SK-N-MC (cell line): ENCODE measurements at regions not wholly inside any gene's neighbourhood (a gene's known extent, or its start where the extent isn't known, plus 50 kb on each side); places are given as distances from the start of the nearest gene placed in this dataset.

Experiments
- EZH2 ChIP-seq: fragments of 200-600 bp; sonication (generic); IDR thresholded peaks from one replicate; pipeline ENCODE4 v1.6.1; 2017; ENCODE audit warnings: antibody characterized with exemption
- FOXP2 ChIP-seq: optimal IDR thresholded peaks from 2 replicates; pipeline ENCODE3; 2011; ENCODE audit warnings: mild to moderate bottlenecking, moderate library complexity; ENCODE audit not compliant: insufficient read depth; ENCODE audit errors: extremely low read length, control extremely low read depth
- POLR2AphosphoS5 ChIP-seq: IDR thresholded peaks from 2 replicates; pipeline ENCODE4 v1.6.1; 2012; ENCODE audit warnings: mild to moderate bottlenecking, low read depth, low read length, borderline replicate concordance

GRCh38 chr7:50199824-50200223 lies 104.7 kb upstream of the IKZF1 start:
- no peak for TF ChIP-seq EZH2
- no peak for TF ChIP-seq POLR2AphosphoS5
- TF ChIP-seq FOXP2: no peak
